ENCODE measurements at regions not wholly inside any gene's neighbourhood (a gene's known extent, or its start where the extent isn't known, plus 50 kb on each side); places are given as distances from the start of the nearest gene placed in this dataset.

GRCh38 chr16:51393381-51394005 lies 242.4 kb upstream of the SALL1 start:
- no peak for DNase-seq (ENCODE audit: low spot score)
- Histone ChIP-seq H3K36me3 (ENCODE audit: insufficient read depth, low read length) (no peaks in the 10 kb centered on the region), H3K27ac (ENCODE audit: low read depth, low read length, poor library complexity, severe bottlenecking) (no peak overlapping the region), H3K9me3 (ENCODE audit: low read length) (no peaks in the 10 kb centered on the region), H4K20me1 (ENCODE audit: insufficient read depth, low read length) (no peaks in the 10 kb centered on the region), H3K9me2 (ENCODE audit: insufficient read depth, low read length) (no peaks in the 10 kb centered on the region), H3K4me3 (ENCODE audit: low read depth, low read length, poor library complexity, severe bottlenecking) (no peak overlapping the region), H3K4me2 (ENCODE audit: low read length) (no peak overlapping the region), H3K4me1 (ENCODE audit: insufficient read depth, low read length, poor library complexity, severe bottlenecking) (no peaks in the 10 kb centered on the region), H3K79me2 (ENCODE audit: insufficient read depth, low read depth, low read length) (no peaks in the 10 kb centered on the region), H2AFZ (ENCODE audit: low read length) (no peak overlapping the region)
- ChIA-PET POLR2A (no interaction called here), CTCF (ENCODE audit: unreplicated experiment) (no interaction called here)
- TF ChIP-seq, protein P1, sequence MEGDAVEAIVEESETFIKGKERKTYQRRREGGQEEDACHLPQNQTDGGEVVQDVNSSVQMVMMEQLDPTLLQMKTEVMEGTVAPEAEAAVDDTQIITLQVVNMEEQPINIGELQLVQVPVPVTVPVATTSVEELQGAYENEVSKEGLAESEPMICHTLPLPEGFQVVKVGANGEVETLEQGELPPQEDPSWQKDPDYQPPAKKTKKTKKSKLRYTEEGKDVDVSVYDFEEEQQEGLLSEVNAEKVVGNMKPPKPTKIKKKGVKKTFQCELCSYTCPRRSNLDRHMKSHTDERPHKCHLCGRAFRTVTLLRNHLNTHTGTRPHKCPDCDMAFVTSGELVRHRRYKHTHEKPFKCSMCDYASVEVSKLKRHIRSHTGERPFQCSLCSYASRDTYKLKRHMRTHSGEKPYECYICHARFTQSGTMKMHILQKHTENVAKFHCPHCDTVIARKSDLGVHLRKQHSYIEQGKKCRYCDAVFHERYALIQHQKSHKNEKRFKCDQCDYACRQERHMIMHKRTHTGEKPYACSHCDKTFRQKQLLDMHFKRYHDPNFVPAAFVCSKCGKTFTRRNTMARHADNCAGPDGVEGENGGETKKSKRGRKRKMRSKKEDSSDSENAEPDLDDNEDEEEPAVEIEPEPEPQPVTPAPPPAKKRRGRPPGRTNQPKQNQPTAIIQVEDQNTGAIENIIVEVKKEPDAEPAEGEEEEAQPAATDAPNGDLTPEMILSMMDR (conservative IDR thresholded peaks at IDR 0.05; ENCODE audit: low read length) = no peak
- no peak for TF ChIP-seq EZH2phosphoT487 (IDR thresholded peaks at IDR 0.05; ENCODE audit: borderline replicate concordance, low read depth, low read length)
- BruUV-seq (replicated peaks) = no TSS peak
- intact Hi-C loops (cut with micrococcal nuclease; ENCODE audit: unreplicated experiment) = no loop called here

GRCh38 chr16:51392521-51393187 lies 241.6 kb upstream of the SALL1 start:
- intact Hi-C loops (cut with micrococcal nuclease; ENCODE audit: unreplicated experiment) = no loop called here
- Histone ChIP-seq H3K4me2 (ENCODE audit: low read length) (no peak overlapping the region), H3K36me3 (ENCODE audit: insufficient read depth, low read length) (no peaks in the 10 kb centered on the region), H3K79me2 (ENCODE audit: insufficient read depth, low read depth, low read length) (no peaks in the 10 kb centered on the region), H2AFZ (ENCODE audit: low read length) (no peak overlapping the region), H3K9me3 (ENCODE audit: low read length) (no peaks in the 10 kb centered on the region), H4K20me1 (ENCODE audit: insufficient read depth, low read length) (no peaks in the 10 kb centered on the region), H3K4me3 (ENCODE audit: low read depth, low read length, poor library complexity, severe bottlenecking) (no peak overlapping the region), H3K9me2 (ENCODE audit: insufficient read depth, low read length) (no peaks in the 10 kb centered on the region), H3K27ac (ENCODE audit: low read depth, low read length, poor library complexity, severe bottlenecking) (no peak overlapping the region), H3K4me1 (ENCODE audit: insufficient read depth, low read length, poor library complexity, severe bottlenecking) (no peaks in the 10 kb centered on the region)
- POLR2A ChIA-PET = no interaction called here
- TF ChIP-seq EZH2phosphoT487 (IDR thresholded peaks at IDR 0.05; ENCODE audit: borderline replicate concordance, low read depth, low read length) = no peak
- TF ChIP-seq, protein P1 (conservative IDR thresholded peaks at IDR 0.05; ENCODE audit: low read length) = no peak
- CTCF ChIA-PET (ENCODE audit: unreplicated experiment) = no interaction called here
- BruUV-seq (replicated peaks) = no TSS peak
- DNase-seq (ENCODE audit: low spot score) = no peak

- Histone ChIP-seq H3K9me3 (ENCODE audit: low read length) (no peaks in the 10 kb centered on the region), H3K36me3 (ENCODE audit: insufficient read depth, low read length) (no peaks in the 10 kb centered on the region), H3K4me1 (ENCODE audit: insufficient read depth, low read length, poor library complexity, severe bottlenecking) (no peaks in the 10 kb centered on the region), H3K9me2 (ENCODE audit: insufficient read depth, low read length) (no peaks in the 10 kb centered on the region), H3K4me2 (ENCODE audit: low read length) (no peak overlapping the region), H3K4me3 (ENCODE audit: low read depth, low read length, poor library complexity, severe bottlenecking) (no peak overlapping the region), H3K79me2 (ENCODE audit: insufficient read depth, low read depth, low read length) (no peaks in the 10 kb centered on the region), H3K27ac (ENCODE audit: low read depth, low read length, poor library complexity, severe bottlenecking) (no peak overlapping the region), H2AFZ (ENCODE audit: low read length) (no peak overlapping the region), H4K20me1 (ENCODE audit: insufficient read depth, low read length) (no peaks in the 10 kb centered on the region)
- intact Hi-C loops (cut with micrococcal nuclease; ENCODE audit: unreplicated experiment) = no loop called here
- POLR2A ChIA-PET = interaction anchor here (0.6 kb wide), 1 partner anchor 29 kb away, joined by 3 read pairs; no protein-coding TSS in a partner anchor
- no peak for DNase-seq (ENCODE audit: low spot score)
- TF ChIP-seq EZH2phosphoT487 (IDR thresholded peaks at IDR 0.05; ENCODE audit: borderline replicate concordance, low read depth, low read length) = no peak
- TF ChIP-seq, protein P1 (conservative IDR thresholded peaks at IDR 0.05; ENCODE audit: low read length) = no peak
- no TSS peak for BruUV-seq (replicated peaks)
- CTCF ChIA-PET (ENCODE audit: unreplicated experiment) = no interaction called here
Measured at GRCh38 chr16:51391798-51392511, 240.9 kb upstream of the SALL1 start.

Measured in OCI-LY7 (cell line).